Loucy (cell line): ENCODE measurements at regions not wholly inside any gene's neighbourhood (a gene's known extent, or its start where the extent isn't known, plus 50 kb on each side); places are given as distances from the start of the nearest gene placed in this dataset.

Experiments used
- H2AFZ ChIP-seq: fragments of 200-600 bp; sonication (generic); 2 replicates; pipeline ENCODE4 v1.6.0; 2016; ENCODE audit warnings: antibody characterized with exemption, mild to moderate bottlenecking, low read length, moderate library complexity
- H3F3A ChIP-seq: fragments of 200-600 bp; 2 replicates; pipeline ENCODE4 v1.6.0; 2016; ENCODE audit warnings: antibody characterized with exemption, low read depth, mild to moderate bottlenecking
- H3K27me3 ChIP-seq: fragments of 200-600 bp; sonication (generic); 2 replicates; pipeline ENCODE4 v1.6.1; 2014; ENCODE audit warnings: low read length, mild to moderate bottlenecking; ENCODE audit not compliant: insufficient read depth, poor library complexity, severe bottlenecking
- H3K36me3 ChIP-seq: fragments of 200-600 bp; sonication (generic); 2 replicates; pipeline ENCODE4 v1.6.1; 2016; ENCODE audit warnings: low read length; ENCODE audit not compliant: insufficient read depth
- H3K4me1 ChIP-seq: fragments of 200-600 bp; sonication (generic); 2 replicates; pipeline ENCODE4 v1.5.1; 2014; ENCODE audit warnings: low read length, mild to moderate bottlenecking; ENCODE audit not compliant: insufficient read depth, poor library complexity, severe bottlenecking
- H3K4me2 ChIP-seq: fragments of 200-600 bp; sonication (generic); 2 replicates; pipeline ENCODE4 v1.6.0; 2014; ENCODE audit warnings: antibody characterized with exemption, low read length, low read depth, mild to moderate bottlenecking; ENCODE audit not compliant: poor library complexity, severe bottlenecking
- H3K4me3 ChIP-seq: fragments of 200-600 bp; sonication (generic); 2 replicates; pipeline ENCODE4 v1.5.1; 2014; ENCODE audit warnings: low read length, mild to moderate bottlenecking, mixed read lengths; ENCODE audit not compliant: poor library complexity, severe bottlenecking
- H3K79me2 ChIP-seq: fragments of 200-600 bp; sonication (generic); 2 replicates; pipeline ENCODE4 v1.6.1; 2014; ENCODE audit warnings: low read length; ENCODE audit not compliant: insufficient read depth
- H3K9ac ChIP-seq: fragments of 200-600 bp; sonication (generic); 2 replicates; pipeline ENCODE4 v1.6.0; 2014; ENCODE audit warnings: mild to moderate bottlenecking, low read depth, low read length, moderate library complexity; ENCODE audit not compliant: poor library complexity, severe bottlenecking
- H3K9me2 ChIP-seq: fragments of 200-600 bp; sonication (generic); replicated peaks from 2 replicates; pipeline ENCODE4 v1.6.1; 2016; ENCODE audit warnings: low read depth, low read length, mixed read lengths
- H3K9me3 ChIP-seq: fragments of 200-600 bp; sonication (generic); 2 replicates; pipeline ENCODE4 v1.6.1; 2014; ENCODE audit warnings: mild to moderate bottlenecking, antibody characterized with exemption, low read length, low read depth; ENCODE audit not compliant: insufficient read depth
- H4K20me1 ChIP-seq: fragments of 200-600 bp; sonication (generic); 2 replicates; pipeline ENCODE4 v1.6.0; 2014; ENCODE audit warnings: antibody characterized with exemption, low read length, mild to moderate bottlenecking; ENCODE audit not compliant: insufficient read depth, poor library complexity, severe bottlenecking
- EZH2phosphoT487 ChIP-seq: fragments of 200-600 bp; IDR thresholded peaks from 2 replicates; pipeline ENCODE4 v1.6.1; 2018; ENCODE audit warnings: antibody characterized with exemption, mild to moderate bottlenecking, moderate library complexity, borderline replicate concordance
- TF ChIP-seq, protein P1 (sequence below): fragments of 200-600 bp; sonication (generic); conservative IDR thresholded peaks from 2 replicates; pipeline ENCODE4 v1.5.1; 2014; ENCODE audit warnings: mild to moderate bottlenecking, antibody characterized with exemption, low read length

DNA sequence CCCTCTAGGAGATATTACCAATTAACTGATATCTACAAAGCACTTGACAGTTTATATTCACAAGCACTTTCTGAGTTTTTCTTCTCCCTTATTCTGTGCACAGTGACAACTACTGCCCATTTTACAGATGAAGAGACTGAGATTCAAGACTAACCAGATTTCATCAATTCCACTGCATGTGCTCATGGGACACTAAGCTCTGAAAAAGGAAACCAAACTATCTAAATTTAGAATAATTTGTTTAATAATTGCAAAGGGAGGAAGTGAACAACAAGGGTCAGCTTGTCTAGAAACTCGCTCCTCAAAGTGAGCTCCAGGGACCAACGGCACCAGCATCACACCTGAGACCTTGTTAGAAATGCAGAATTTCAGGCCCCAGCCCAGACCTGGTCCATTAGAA is 50.8 kb upstream of the MYLIP start:
- H3K9me3 ChIP-seq, result no peaks in the 10 kb centered on the region
- H3K4me2 ChIP-seq, result no peak overlapping the region
- H3K9ac ChIP-seq, result no peak overlapping the region
- no peaks in the 10 kb centered on the region for H3K79me2 ChIP-seq
- no peaks in the 10 kb centered on the region for H3K27me3 ChIP-seq
- H3K4me1 ChIP-seq, result no peaks in the 10 kb centered on the region
- H2AFZ ChIP-seq, result no peak overlapping the region
- H3K4me3 ChIP-seq, result no peak overlapping the region
- no peaks in the 10 kb centered on the region for H3K9me2 ChIP-seq
- TF ChIP-seq EZH2phosphoT487, result no peak
- TF ChIP-seq, protein P1, sequence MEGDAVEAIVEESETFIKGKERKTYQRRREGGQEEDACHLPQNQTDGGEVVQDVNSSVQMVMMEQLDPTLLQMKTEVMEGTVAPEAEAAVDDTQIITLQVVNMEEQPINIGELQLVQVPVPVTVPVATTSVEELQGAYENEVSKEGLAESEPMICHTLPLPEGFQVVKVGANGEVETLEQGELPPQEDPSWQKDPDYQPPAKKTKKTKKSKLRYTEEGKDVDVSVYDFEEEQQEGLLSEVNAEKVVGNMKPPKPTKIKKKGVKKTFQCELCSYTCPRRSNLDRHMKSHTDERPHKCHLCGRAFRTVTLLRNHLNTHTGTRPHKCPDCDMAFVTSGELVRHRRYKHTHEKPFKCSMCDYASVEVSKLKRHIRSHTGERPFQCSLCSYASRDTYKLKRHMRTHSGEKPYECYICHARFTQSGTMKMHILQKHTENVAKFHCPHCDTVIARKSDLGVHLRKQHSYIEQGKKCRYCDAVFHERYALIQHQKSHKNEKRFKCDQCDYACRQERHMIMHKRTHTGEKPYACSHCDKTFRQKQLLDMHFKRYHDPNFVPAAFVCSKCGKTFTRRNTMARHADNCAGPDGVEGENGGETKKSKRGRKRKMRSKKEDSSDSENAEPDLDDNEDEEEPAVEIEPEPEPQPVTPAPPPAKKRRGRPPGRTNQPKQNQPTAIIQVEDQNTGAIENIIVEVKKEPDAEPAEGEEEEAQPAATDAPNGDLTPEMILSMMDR, result no peak
- H3K36me3 ChIP-seq, result no peaks in the 10 kb centered on the region
- no peaks in the 10 kb centered on the region for H3F3A ChIP-seq
- no peaks in the 10 kb centered on the region for H4K20me1 ChIP-seq

DNA sequence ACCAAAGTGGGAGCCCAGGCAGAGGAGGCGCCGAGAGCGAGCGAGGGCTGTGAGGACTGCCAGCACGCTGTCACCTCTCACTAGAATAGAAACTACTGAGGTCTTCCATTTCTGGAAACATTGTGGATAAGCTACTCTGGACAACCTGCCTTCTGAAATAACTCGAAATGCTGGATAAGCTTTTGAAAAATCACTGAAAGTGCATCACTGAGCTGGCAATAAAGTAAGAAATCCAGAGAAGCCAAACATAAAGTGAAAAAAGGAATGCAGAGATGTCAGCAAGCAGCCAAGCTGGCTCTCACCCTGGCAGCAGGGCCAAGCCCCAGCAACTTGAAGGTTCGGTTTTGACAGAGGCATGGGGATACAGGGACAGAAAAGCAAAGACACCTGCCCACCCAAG is 59.2 kb upstream of the MYLIP start:
- Histone ChIP-seq H2AFZ (no peak overlapping the region), H3K27me3 (no peaks in the 10 kb centered on the region), H3K36me3 (no peaks in the 10 kb centered on the region), H4K20me1 (no peaks in the 10 kb centered on the region), H3K9me2 (no peaks in the 10 kb centered on the region), H3K9me3 (no peaks in the 10 kb centered on the region), H3K79me2 (no peaks in the 10 kb centered on the region), H3K4me2 (no peak overlapping the region), H3F3A (no peaks in the 10 kb centered on the region), H3K4me3 (no peak overlapping the region), H3K9ac (no peak overlapping the region), H3K4me1 (no peaks in the 10 kb centered on the region)
- no peak for TF ChIP-seq EZH2phosphoT487
- TF ChIP-seq, protein P1, result no peak

DNA sequence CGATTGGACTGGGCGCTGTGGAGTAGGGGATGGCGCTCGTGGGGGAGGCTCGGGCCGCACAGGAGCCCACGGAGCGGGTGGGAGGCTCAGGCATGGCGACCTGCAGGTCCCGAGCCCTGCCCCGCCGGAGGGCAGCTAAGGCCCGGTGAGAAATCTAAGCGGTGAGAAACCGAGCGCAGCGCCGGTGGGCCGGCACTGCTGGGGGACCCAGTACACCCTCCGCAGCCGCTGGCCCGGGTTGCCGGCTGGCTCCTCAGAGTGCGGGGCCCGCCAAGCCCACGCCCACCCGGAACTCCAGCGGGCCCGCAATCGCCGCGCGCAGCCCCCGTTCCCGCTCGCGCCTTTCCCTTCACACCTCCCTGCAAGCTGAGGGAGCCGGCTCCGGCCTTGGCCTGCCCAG is 59.7 kb upstream of the MYLIP start:
- no peaks in the 10 kb centered on the region for H3K79me2 ChIP-seq
- no peaks in the 10 kb centered on the region for H3K9me3 ChIP-seq
- H3K4me1 ChIP-seq, result no peaks in the 10 kb centered on the region
- no peaks in the 10 kb centered on the region for H3K27me3 ChIP-seq
- H3K4me2 ChIP-seq, result no peak overlapping the region
- no peak for TF ChIP-seq EZH2phosphoT487
- TF ChIP-seq, protein P1, result no peak
- no peaks in the 10 kb centered on the region for H3K36me3 ChIP-seq
- H4K20me1 ChIP-seq, result no peaks in the 10 kb centered on the region
- no peak overlapping the region for H3K9ac ChIP-seq
- H3K9me2 ChIP-seq, result no peaks in the 10 kb centered on the region
- no peaks in the 10 kb centered on the region for H3F3A ChIP-seq
- H3K4me3 ChIP-seq, result no peak overlapping the region
- no peak overlapping the region for H2AFZ ChIP-seq
